SK-N-SH (cell line): ENCODE measurements at regions not wholly inside any gene's neighbourhood (a gene's known extent, or its start where the extent isn't known, plus 50 kb on each side); places are given as distances from the start of the nearest gene placed in this dataset.

ENCODE experiments used
- CTCF ChIA-PET: fragments of 300-600, 350-600 bp; formaldehyde crosslinking; extraction: SDS; loops from one replicate; lab custom pipeline; 2021; lab: Yijun Ruan, JAX
- POLR2A ChIA-PET: fragments of 350-600 bp; sonication (Branson Sonifier 250); formaldehyde crosslinking; extraction: SDS; loops from one replicate; lab custom pipeline; 2020; ENCODE audit warnings: antibody characterized with exemption, inconsistent platforms; lab: Yijun Ruan, JAX
- DNase-seq: peaks from one replicate; pipeline ENCODE4 v3.0.0; 2012
- H2AFZ ChIP-seq: fragments of 200-600 bp; sonication (generic); 2 replicates; pipeline ENCODE4 v1.8.1; 2016; ENCODE audit warnings: antibody characterized with exemption, mild to moderate bottlenecking, low read depth
- H3F3A ChIP-seq: fragments of 200-600 bp; sonication (generic); replicated peaks from 2 replicates; pipeline ENCODE3; 2016; ENCODE audit warnings: antibody characterized with exemption, mild to moderate bottlenecking; ENCODE audit not compliant: insufficient read depth
- H3K27ac ChIP-seq, 2 experiments: fragments of 200-500 bp in 1 of 2; fragments of 200-600 bp in 1 of 2; sonication (Bioruptor generic) in 1 of 2; sonication (generic), shearing (Covaris generic) in 1 of 2; 2 replicates each; pipeline versions ENCODE4 v1.5.1 to v1.6.1; 2014 to 2016; ENCODE audit warnings: low read depth in 2 of 2, inconsistent platforms in 1 of 2, low read length in 1 of 2, mild to moderate bottlenecking in 1 of 2, mixed read lengths in 1 of 2
- H3K27me3 ChIP-seq: fragments of 200-600 bp; sonication (generic), shearing (Covaris generic); 2 replicates; pipeline ENCODE4 v1.6.1; 2016; ENCODE audit warnings: mixed run types; ENCODE audit not compliant: insufficient read depth
- H3K36me3 ChIP-seq, 2 experiments: fragments of 200-500 bp in 1 of 2; fragments of 200-600 bp in 1 of 2; sonication (Bioruptor generic) in 1 of 2; sonication (generic) in 1 of 2; replicated peaks in 1 of 2; 2 replicates each; pipeline versions ENCODE3 to v1.5.1; 2014 to 2016; ENCODE audit warnings: low read length in 1 of 2, mild to moderate bottlenecking in 1 of 2; ENCODE audit not compliant: insufficient read depth in 2 of 2, control insufficient read depth in 1 of 2
- H3K4me1 ChIP-seq, 2 experiments: fragments of 200-500 bp in 1 of 2; fragments of 200-600 bp in 1 of 2; sonication (Bioruptor generic) in 1 of 2; sonication (generic), shearing (Covaris generic) in 1 of 2; 2 replicates each; pipeline versions ENCODE4 v1.5.1 to v1.6.1; 2014 to 2016; ENCODE audit warnings: low read depth in 1 of 2, low read length in 1 of 2, mixed run types in 1 of 2; ENCODE audit not compliant: insufficient read depth in 2 of 2, control insufficient read depth in 1 of 2
- H3K4me2 ChIP-seq: fragments of 200-600 bp; sonication (generic), shearing (Covaris generic); 2 replicates; pipeline ENCODE4 v1.6.1; 2017; ENCODE audit warnings: mixed run types
- H3K4me3 ChIP-seq, 2 experiments: fragments of 200-500 bp in 1 of 2; fragments of 200-600 bp in 1 of 2; sonication (Bioruptor generic) in 1 of 2; sonication (generic), shearing (Covaris generic) in 1 of 2; 2 replicates each; pipeline versions ENCODE4 v1.5.1 to v1.8.1; 2014 to 2016; ENCODE audit warnings: low read depth in 2 of 2, inconsistent platforms in 1 of 2, low read length in 1 of 2, mild to moderate bottlenecking in 1 of 2, mixed read lengths in 1 of 2, moderate library complexity in 1 of 2
- H3K79me2 ChIP-seq: fragments of 200-600 bp; sonication (generic); 2 replicates; pipeline ENCODE4 v1.8.1; 2017; ENCODE audit warnings: mild to moderate bottlenecking; ENCODE audit not compliant: insufficient read depth
- H3K9ac ChIP-seq: fragments of 200-600 bp; sonication (generic); 2 replicates; pipeline ENCODE4 v1.6.1; 2017; ENCODE audit warnings: mixed run types
- H3K9me2 ChIP-seq: fragments of 200-600 bp; sonication (generic); 2 replicates; pipeline ENCODE4 v1.6.1; 2017; ENCODE audit warnings: mixed run types
- H3K9me3 ChIP-seq: fragments of 200-600 bp; sonication (generic); 2 replicates; pipeline ENCODE4 v1.6.1; 2017; ENCODE audit warnings: mixed run types, mild to moderate bottlenecking, moderate library complexity
- H4K20me1 ChIP-seq: fragments of 200-600 bp; sonication (generic); 2 replicates; pipeline ENCODE4 v1.6.1; 2017; ENCODE audit warnings: mild to moderate bottlenecking, mixed run types; ENCODE audit not compliant: insufficient read depth
- ELF1 ChIP-seq: IDR thresholded peaks from 2 replicates; pipeline ENCODE4 v1.4.0; 2012
- EP300 ChIP-seq, 2 experiments: IDR thresholded peaks; 2 replicates each; pipeline versions ENCODE4 v1.4.0 to v1.6.1; 2012; ENCODE audit warnings: borderline replicate concordance in 1 of 2, low read depth in 1 of 2, low read length in 1 of 2
- FOSL2 ChIP-seq: IDR thresholded peaks from 2 replicates; pipeline ENCODE4 v1.4.0; 2012; ENCODE audit warnings: low read depth, mild to moderate bottlenecking, moderate library complexity, borderline replicate concordance
- FOXJ3 ChIP-seq: sonication (generic); formaldehyde crosslinking; IDR thresholded peaks from 2 replicates; pipeline ENCODE4 v1.5.1; 2020; ENCODE audit warnings: mild to moderate bottlenecking, missing genetic modification reagents
- FOXM1 ChIP-seq: IDR thresholded peaks from 2 replicates; pipeline ENCODE4 v1.4.0; 2012; ENCODE audit warnings: low read depth, mild to moderate bottlenecking
- MXI1 ChIP-seq: IDR thresholded peaks from 2 replicates; pipeline ENCODE4 v1.6.1; 2012; ENCODE audit warnings: mild to moderate bottlenecking, low read depth, low read length, improper control_type of control experiment
- NFIC ChIP-seq: IDR thresholded peaks from 2 replicates; pipeline ENCODE4 v1.4.0; 2012; ENCODE audit warnings: borderline replicate concordance
- NRF1 ChIP-seq: IDR thresholded peaks from 2 replicates; pipeline ENCODE4 v1.6.1; 2012; ENCODE audit warnings: low read depth, mild to moderate bottlenecking, low read length
- POLR2AphosphoS5 ChIP-seq: IDR thresholded peaks from 2 replicates; pipeline ENCODE4 v1.6.1; 2012; ENCODE audit warnings: low read depth, low read length
- RFX5 ChIP-seq: IDR thresholded peaks from 2 replicates; pipeline ENCODE4 v1.6.1; 2012; ENCODE audit warnings: mild to moderate bottlenecking, improper control_type of control experiment, low read length
- RXRA ChIP-seq: IDR thresholded peaks from 2 replicates; pipeline ENCODE4 v1.4.0; 2012; ENCODE audit warnings: low read depth, mild to moderate bottlenecking, borderline replicate concordance
- SIN3A ChIP-seq: IDR thresholded peaks from 2 replicates; pipeline ENCODE4 v1.6.1; 2012; ENCODE audit warnings: low read depth, mild to moderate bottlenecking, low read length, moderate library complexity, borderline replicate concordance
- TAF1 ChIP-seq: IDR thresholded peaks from 2 replicates; pipeline ENCODE4 v1.6.1; 2012; ENCODE audit warnings: low read depth, mild to moderate bottlenecking, low read length, moderate library complexity, borderline replicate concordance
- TCF12 ChIP-seq: IDR thresholded peaks from 2 replicates; pipeline ENCODE4 v1.4.0; 2012
- USF2 ChIP-seq: fragments of 150-350 bp; IDR thresholded peaks from 2 replicates; pipeline ENCODE4 v1.6.1; 2017; ENCODE audit warnings: antibody characterized with exemption, low read length, low read depth, borderline replicate concordance
- ZBTB33 ChIP-seq: IDR thresholded peaks from 2 replicates; pipeline ENCODE4 v1.4.0; 2012; ENCODE audit warnings: low read depth, borderline replicate concordance
- WGBS: methylation state at CpG from one replicate; pipeline ENCODE4 v1.1.6; 2017; ENCODE audit warnings: low lambda C conversion rate; 5-methylcytosine and 5-hydroxymethylcytosine counted together
- TF ChIP-seq, protein P1 (sequence below): IDR thresholded peaks from 2 replicates; pipeline ENCODE4 v1.4.0; 2012; ENCODE audit warnings: low read depth, borderline replicate concordance

- TF ChIP-seq ZBTB33 = no peak
- TF ChIP-seq FOXJ3 (CRISPR knock-in tag) = no peak
- TF ChIP-seq SIN3A = no peak
- peak; percentile 73 for TF ChIP-seq NFIC
- TF ChIP-seq ELF1 = no peak
- TF ChIP-seq POLR2AphosphoS5 = no peak
- TF ChIP-seq FOSL2 = peak; percentile 23; the same call in 1 of the 2 replicates
- no peak for TF ChIP-seq EP300 (IDR thresholded peaks at IDR 0.05; ENCODE audit: borderline replicate concordance in 1 of 2, low read depth in 1 of 2, low read length in 1 of 2)
- TF ChIP-seq MXI1 = no peak
- no peak for TF ChIP-seq TAF1
- TF ChIP-seq FOXM1 = no peak
- TF ChIP-seq TCF12 = peak; percentile 18
- TF ChIP-seq RXRA = no peak
- TF ChIP-seq NRF1 = no peak
- TF ChIP-seq USF2 = no peak
- TF ChIP-seq, protein P1, sequence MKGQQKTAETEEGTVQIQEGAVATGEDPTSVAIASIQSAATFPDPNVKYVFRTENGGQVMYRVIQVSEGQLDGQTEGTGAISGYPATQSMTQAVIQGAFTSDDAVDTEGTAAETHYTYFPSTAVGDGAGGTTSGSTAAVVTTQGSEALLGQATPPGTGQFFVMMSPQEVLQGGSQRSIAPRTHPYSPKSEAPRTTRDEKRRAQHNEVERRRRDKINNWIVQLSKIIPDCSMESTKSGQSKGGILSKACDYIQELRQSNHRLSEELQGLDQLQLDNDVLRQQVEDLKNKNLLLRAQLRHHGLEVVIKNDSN = peak; percentile 44; the same call in 1 of the 2 replicates
These were observed 59.8 kb upstream of the IL1R1 start (continued) for GRCh38 chr2:102082571-102083392.

GRCh38 chr2:102083393-102083703 is 59.2 kb upstream of the IL1R1 start:
- ChIA-PET POLR2A (no interaction called here), CTCF (interaction anchor here (1.0 to 1.7 kb wide), 3 partner anchors 9 to 63 kb away, joined by 3 to 5 read pairs (median 3); no protein-coding TSS in a partner anchor)
- H3K4me3 ChIP-seq = no peak overlapping the region
- H3K27ac ChIP-seq = peak overlapping the region in 1 of 2 experiments; percentile 62; a peak in 2 of 4 replicates
- no peak overlapping the region for H2AFZ ChIP-seq
- no peaks in the 10 kb centered on the region for H3K27me3 ChIP-seq
- no peaks in the 10 kb centered on the region for H3K36me3 ChIP-seq
- no peak for DNase-seq
- H3K9ac ChIP-seq = no peak overlapping the region
- no peaks in the 10 kb centered on the region for H4K20me1 ChIP-seq
- no peaks in the 10 kb centered on the region for H3K9me2 ChIP-seq
- TF ChIP-seq FOXJ3 (CRISPR knock-in tag) (no peak), RFX5 (no peak), USF2 (no peak), TCF12 (no peak)
- WGBS = 84% methylated on average over 3 of the region's 3 CpGs
- H3K79me2 ChIP-seq = no peaks in the 10 kb centered on the region
- no peaks in the 10 kb centered on the region for H3F3A ChIP-seq
- no peak overlapping the region for H3K4me2 ChIP-seq
- no peaks in the 10 kb centered on the region; a peak in 1 of 4 replicates for H3K4me1 ChIP-seq
- no peaks in the 10 kb centered on the region; the same call in 1 of the 2 replicates for H3K9me3 ChIP-seq
